Left ventricle myocardium inferior (tissue), 1 donor: ENCODE measurements at regions not wholly inside any gene's neighbourhood (a gene's known extent, or its start where the extent isn't known, plus 50 kb on each side); places are given as distances from the start of the nearest gene placed in this dataset.

Experiments
- DNase-seq: peaks from one replicate; pipeline ENCODE4 v3.0.0-alpha.2; 2020
- H3K27ac ChIP-seq: fragments of 200-600 bp; replicated peaks from 2 replicates; pipeline ENCODE4 v1.8.0; 2021
- H3K27me3 ChIP-seq: fragments of 200-600 bp; 2 replicates; pipeline ENCODE4 v1.8.0; 2021; ENCODE audit warnings: low read depth
- H3K36me3 ChIP-seq: fragments of 200-600 bp; 2 replicates; pipeline ENCODE4 v1.8.0; 2021
- H3K4me1 ChIP-seq: fragments of 200-600 bp; 2 replicates; pipeline ENCODE4 v1.8.0; 2021
- H3K4me3 ChIP-seq: fragments of 200-600 bp; 2 replicates; pipeline ENCODE4 v1.8.0; 2021; ENCODE audit warnings: mild to moderate bottlenecking, moderate library complexity
- H3K9me3 ChIP-seq: fragments of 200-600 bp; replicated peaks from 2 replicates; pipeline ENCODE4 v1.8.0; 2021
- intact Hi-C: fragments of 100-400 bp; cut with micrococcal nuclease; formaldehyde crosslinking; loops from one replicate; pipeline ENCODE4 v1.11.0; 2022
- TF ChIP-seq, protein P1 (sequence below): fragments of 200-600 bp; IDR thresholded peaks from 2 replicates; pipeline ENCODE4 v1.8.0; 2021; ENCODE audit warnings: antibody characterized with exemption, mild to moderate bottlenecking, borderline replicate concordance
- donor health status: DM: no; HTN: yes; CAD: no; lungs with severe emphysema.

DNA sequence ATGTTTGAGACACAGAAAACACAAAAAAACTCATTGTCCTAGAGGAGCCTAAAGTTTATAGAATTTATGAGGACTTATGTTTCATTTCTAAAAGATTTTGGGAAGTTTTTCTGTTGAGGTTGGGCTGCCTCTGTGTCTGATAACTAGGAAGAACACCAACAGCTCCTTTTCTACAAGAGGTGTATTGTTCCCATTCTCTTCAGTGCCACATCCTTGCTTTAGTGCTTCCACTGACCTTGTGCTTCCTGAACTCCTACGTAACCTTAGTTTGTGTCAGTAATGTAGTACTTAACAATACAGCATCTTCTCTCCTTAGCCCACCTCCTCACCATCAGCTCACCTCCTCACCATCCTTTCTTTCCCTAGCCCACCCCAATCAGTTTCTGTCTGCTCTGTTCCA lies 117.3 kb upstream of the TNC start:
- no peak for DNase-seq
- Histone ChIP-seq H3K36me3 (no peaks in the 10 kb centered on the region), H3K4me1 (no peaks in the 10 kb centered on the region), H3K27me3 (peaks cover 5% of the 10 kb centered on the region), H3K27ac (no peak overlapping the region), H3K4me3 (no peak overlapping the region), H3K9me3 (no peaks in the 10 kb centered on the region)
- intact Hi-C loops: no loop called here
- TF ChIP-seq, protein P1, sequence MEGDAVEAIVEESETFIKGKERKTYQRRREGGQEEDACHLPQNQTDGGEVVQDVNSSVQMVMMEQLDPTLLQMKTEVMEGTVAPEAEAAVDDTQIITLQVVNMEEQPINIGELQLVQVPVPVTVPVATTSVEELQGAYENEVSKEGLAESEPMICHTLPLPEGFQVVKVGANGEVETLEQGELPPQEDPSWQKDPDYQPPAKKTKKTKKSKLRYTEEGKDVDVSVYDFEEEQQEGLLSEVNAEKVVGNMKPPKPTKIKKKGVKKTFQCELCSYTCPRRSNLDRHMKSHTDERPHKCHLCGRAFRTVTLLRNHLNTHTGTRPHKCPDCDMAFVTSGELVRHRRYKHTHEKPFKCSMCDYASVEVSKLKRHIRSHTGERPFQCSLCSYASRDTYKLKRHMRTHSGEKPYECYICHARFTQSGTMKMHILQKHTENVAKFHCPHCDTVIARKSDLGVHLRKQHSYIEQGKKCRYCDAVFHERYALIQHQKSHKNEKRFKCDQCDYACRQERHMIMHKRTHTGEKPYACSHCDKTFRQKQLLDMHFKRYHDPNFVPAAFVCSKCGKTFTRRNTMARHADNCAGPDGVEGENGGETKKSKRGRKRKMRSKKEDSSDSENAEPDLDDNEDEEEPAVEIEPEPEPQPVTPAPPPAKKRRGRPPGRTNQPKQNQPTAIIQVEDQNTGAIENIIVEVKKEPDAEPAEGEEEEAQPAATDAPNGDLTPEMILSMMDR: no peak

DNA sequence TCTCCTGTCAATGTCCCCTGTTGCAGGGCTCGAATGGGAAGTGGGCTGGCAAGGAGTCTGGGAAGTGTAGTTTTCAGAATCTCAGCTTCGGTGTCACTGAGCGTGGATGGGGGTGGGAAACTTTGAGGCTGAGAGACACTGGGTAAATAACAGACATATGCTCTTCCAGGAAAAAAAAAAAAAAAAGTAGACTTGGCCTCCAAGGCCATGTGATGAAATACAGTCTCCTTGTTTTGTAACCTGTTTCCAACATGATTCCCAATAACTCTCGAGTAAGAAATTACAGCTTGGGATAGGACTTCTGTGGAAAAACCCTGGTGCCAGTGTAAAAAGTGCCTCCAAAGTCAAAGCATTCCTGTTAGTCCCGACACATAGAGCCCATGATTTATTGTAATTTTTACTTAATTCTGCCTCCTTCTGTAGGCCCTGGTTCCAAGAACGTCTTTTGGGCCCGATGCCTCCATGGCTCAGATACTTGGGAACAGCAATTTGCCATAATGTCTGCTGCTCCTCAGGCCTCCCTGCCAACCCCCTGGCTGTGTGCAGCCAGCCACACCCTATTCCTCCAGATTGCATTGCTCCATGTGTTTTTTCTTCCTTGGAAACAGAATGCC lies 119.5 kb upstream of the TNC start:
- peak overlapping the region; percentile 51 for H3K27ac ChIP-seq
- H3K4me3 ChIP-seq: no peak overlapping the region
- peak; percentile 33 for DNase-seq
- H3K9me3 ChIP-seq: no peaks in the 10 kb centered on the region
- peaks cover 5% of the 10 kb centered on the region for H3K27me3 ChIP-seq
- TF ChIP-seq, protein P1: no peak
- H3K36me3 ChIP-seq: no peaks in the 10 kb centered on the region
- intact Hi-C loops: no loop called here
- no peaks in the 10 kb centered on the region for H3K4me1 ChIP-seq

DNA sequence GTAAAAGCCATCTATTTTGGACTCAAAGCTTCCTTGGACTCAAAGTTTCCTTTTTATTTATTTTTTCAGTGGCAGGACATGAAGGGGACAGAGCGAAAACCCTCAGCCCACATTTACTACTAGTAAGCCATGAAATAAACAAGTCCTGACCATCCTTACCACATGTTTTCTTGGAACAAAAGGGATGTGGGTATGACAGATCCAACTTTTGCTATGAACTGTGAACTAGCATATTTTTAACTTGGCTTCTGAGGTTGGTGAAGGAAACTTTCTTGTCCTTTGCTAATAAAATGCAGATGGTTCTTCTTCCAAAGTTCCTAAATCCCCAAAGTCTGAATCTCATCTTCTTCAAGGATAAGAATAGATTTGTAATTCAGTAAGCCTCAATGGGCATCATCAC lies 122.7 kb upstream of the TNC start:
- Histone ChIP-seq H3K4me1 (no peaks in the 10 kb centered on the region), H3K4me3 (no peak overlapping the region), H3K36me3 (no peaks in the 10 kb centered on the region), H3K27ac (no peak overlapping the region), H3K9me3 (no peaks in the 10 kb centered on the region), H3K27me3 (peaks cover 5% of the 10 kb centered on the region)
- TF ChIP-seq, protein P1: no peak
- intact Hi-C loops: no loop called here
- no peak for DNase-seq

DNA sequence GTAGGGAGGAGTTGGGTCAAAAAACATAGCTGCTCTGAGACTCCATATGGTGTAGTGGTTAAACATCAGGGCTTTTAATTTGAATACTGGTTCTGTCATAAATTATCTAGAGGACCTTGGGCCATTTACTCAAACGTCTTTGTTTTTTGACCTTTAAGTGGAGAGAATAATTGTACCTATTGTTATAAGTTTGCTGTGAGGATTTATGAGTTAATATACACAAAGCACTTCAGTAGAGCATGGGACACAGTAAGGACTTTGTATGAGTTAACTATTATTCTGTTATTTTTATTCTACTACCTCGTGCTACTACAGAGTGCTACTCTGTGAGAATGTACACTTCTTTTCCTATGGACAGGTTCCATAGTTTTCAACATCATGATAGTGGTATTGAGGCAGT lies 123.7 kb upstream of the TNC start:
- TF ChIP-seq, protein P1: no peak
- intact Hi-C loops: no loop called here
- no peaks in the 10 kb centered on the region for H3K9me3 ChIP-seq
- H3K27ac ChIP-seq: no peak overlapping the region
- no peak for DNase-seq
- H3K4me1 ChIP-seq: no peaks in the 10 kb centered on the region
- no peak overlapping the region for H3K4me3 ChIP-seq
- peaks cover 5% of the 10 kb centered on the region for H3K27me3 ChIP-seq
- H3K36me3 ChIP-seq: no peaks in the 10 kb centered on the region

DNA sequence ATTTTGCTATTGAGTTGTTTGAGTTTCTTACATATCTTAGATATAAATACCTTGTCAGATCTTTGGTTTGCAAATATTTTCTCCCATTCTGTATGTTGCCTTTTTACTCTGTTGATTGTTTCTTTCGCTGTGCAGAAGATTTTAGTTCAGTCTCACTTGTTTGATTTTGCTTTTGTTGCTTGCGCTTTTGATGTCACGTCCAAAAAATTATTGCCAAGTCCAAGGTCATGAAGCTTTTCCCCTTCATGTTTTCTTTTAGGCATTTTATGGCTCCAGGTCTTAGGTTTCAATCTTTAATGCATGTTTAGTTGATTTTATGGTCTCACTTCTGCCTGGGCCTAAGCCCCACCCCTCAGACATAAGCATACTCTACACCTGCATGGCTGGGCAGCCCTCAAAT lies 131.5 kb upstream of the TNC start:
- Histone ChIP-seq H3K27ac (no peak overlapping the region), H3K27me3 (no peaks in the 10 kb centered on the region), H3K9me3 (peaks cover 14% of the 10 kb centered on the region), H3K36me3 (no peaks in the 10 kb centered on the region), H3K4me1 (no peaks in the 10 kb centered on the region), H3K4me3 (no peak overlapping the region)
- no peak for DNase-seq
- TF ChIP-seq, protein P1: no peak
- intact Hi-C loops: no loop called here
